HepG2 (cell line): ENCODE measurements at regions not wholly inside any gene's neighbourhood (a gene's known extent, or its start where the extent isn't known, plus 50 kb on each side); places are given as distances from the start of the nearest gene placed in this dataset.

ENCODE experiments used
- ATAC-seq: fragments of 200-7000 bp; cut with Tn5 transposase; 3 replicates; pipeline ENCODE4 v1.9.1; 2020; ENCODE audit warnings: mild to moderate bottlenecking, moderate library complexity
- BruUV-seq: library from RNA; stranded (reverse); fragments of 400-500 nt; replicated peaks from 2 replicates; lab custom pipeline; 2021; lab: Mats Ljungman, UMichigan
- CTCF ChIA-PET: fragments of 300-600 bp; formaldehyde crosslinking; extraction: SDS; loops from one replicate; lab custom pipeline; 2021; ENCODE audit warnings: low total read pairs, inconsistent platforms, low intra/inter-chr PET ratio; lab: Yijun Ruan, JAX
- POLR2A ChIA-PET: fragments of 350-600 bp; sonication (Branson Sonifier 250); formaldehyde crosslinking; loops from one replicate; lab custom pipeline; 2020; ENCODE audit warnings: antibody characterized with exemption, inconsistent platforms; lab: Yijun Ruan, JAX
- DNase-seq: peaks from one replicate; pipeline ENCODE4 v3.0.0-alpha.2; 2015; ENCODE audit warnings: low spot score
- FAIRE-seq: peaks from 3 replicates; lab custom pipeline; 2011; peaks lifted over from hg19 to GRCh38; lab: Jason Lieb, UNC
- H2AFZ ChIP-seq: one replicate; pipeline ENCODE4 v1.6.1; 2011; ENCODE audit warnings: low read length, inconsistent platforms
- H3K27ac ChIP-seq: fragments of 300-600 bp; 3 replicates; pipeline ENCODE4 v1.8.0; 2011; ENCODE audit warnings: mixed run types, mild to moderate bottlenecking, mixed read lengths, low read length, inconsistent platforms; ENCODE audit not compliant: insufficient read depth; ENCODE audit errors: extremely low read length
- H3K27me3 ChIP-seq, 2 experiments: fragments of 200-600 bp in 1 of 2; 2 replicates in 1 of 2; 3 replicates in 1 of 2; pipeline versions ENCODE4 v1.6.0 to v1.8.0; 2011; ENCODE audit warnings: low read length in 2 of 2, mild to moderate bottlenecking in 2 of 2, moderate library complexity in 2 of 2, inconsistent platforms in 1 of 2; ENCODE audit not compliant: insufficient read depth in 2 of 2, control insufficient read depth in 1 of 2
- H3K36me3 ChIP-seq, 2 experiments: fragments of 200-600 bp in 1 of 2; replicated peaks in 1 of 2; 2 replicates in 1 of 2; 3 replicates in 1 of 2; pipeline versions ENCODE4 v1.5.1 to v1.8.0; 2011; ENCODE audit warnings: low read length in 2 of 2, inconsistent platforms in 1 of 2; ENCODE audit not compliant: insufficient read depth in 2 of 2, control insufficient read depth in 1 of 2
- H3K4me1 ChIP-seq: 2 replicates; pipeline ENCODE4 v1.5.1; 2012; ENCODE audit warnings: low read length, inconsistent platforms; ENCODE audit not compliant: insufficient read depth
- H3K4me2 ChIP-seq: 2 replicates; pipeline ENCODE4 v1.6.0; 2011; ENCODE audit warnings: low read depth, low read length, inconsistent platforms
- H3K4me3 ChIP-seq, 3 experiments: fragments of 200-600 bp in 1 of 3; sonication (generic), shearing (Covaris generic) in 1 of 3; replicated peaks in 1 of 3; 2 replicates each; pipeline ENCODE4 v1.5.1; 2011 to 2016; ENCODE audit warnings: low read length in 3 of 3, inconsistent platforms in 2 of 3, low read depth in 2 of 3, mild to moderate bottlenecking in 2 of 3, control low read depth in 1 of 3, mixed read lengths in 1 of 3; ENCODE audit not compliant: insufficient read depth in 1 of 3
- H3K79me2 ChIP-seq: one replicate; pipeline ENCODE4 v1.6.1; 2011; ENCODE audit warnings: low read length, inconsistent platforms; ENCODE audit not compliant: insufficient read depth
- H3K9ac ChIP-seq: 2 replicates; pipeline ENCODE4 v1.6.0; 2011; ENCODE audit warnings: mild to moderate bottlenecking, low read depth, low read length, inconsistent platforms; ENCODE audit not compliant: insufficient read depth
- H3K9me3 ChIP-seq: 2 replicates; pipeline ENCODE4 v1.5.1; 2012; ENCODE audit warnings: mild to moderate bottlenecking, low read length
- H4K20me1 ChIP-seq: 2 replicates; pipeline ENCODE4 v1.6.0; 2011; ENCODE audit warnings: inconsistent platforms, mild to moderate bottlenecking, low read length, moderate library complexity; ENCODE audit not compliant: insufficient read depth
- ETV5 ChIP-seq: IDR thresholded peaks from 2 replicates; pipeline ENCODE4 v1.6.1; 2018; ENCODE audit warnings: missing biosample characterization, missing genetic modification reagents, inconsistent platforms, borderline replicate concordance
- SPEN ChIP-seq: sonication (generic); formaldehyde crosslinking; IDR thresholded peaks from 2 replicates; pipeline ENCODE4 v1.5.1; 2020; ENCODE audit warnings: low read depth, mild to moderate bottlenecking, missing genetic modification reagents
- ZNF484 ChIP-seq: sonication (generic); formaldehyde crosslinking; IDR thresholded peaks from 2 replicates; pipeline ENCODE4 v1.5.1; 2020; ENCODE audit warnings: mild to moderate bottlenecking, low read depth, missing genetic modification reagents, borderline replicate concordance
- WGBS: methylation state at CpG from one replicate; pipeline ENCODE4 v1.1.6; 2017; ENCODE audit warnings: low lambda C conversion rate; 5-methylcytosine and 5-hydroxymethylcytosine counted together
- in situ Hi-C: cut with HindIII; loops from 2 replicates; pipeline ENCODE4 v1.10.0; 2017; ENCODE audit warnings: low pct_unique_long_range_greater_than_20kb; ENCODE audit not compliant: extremely low pct_ligation_motif_present
- intact Hi-C: fragments of 100-400 bp; cut with micrococcal nuclease; formaldehyde crosslinking; loops from one replicate; pipeline ENCODE4 v1.10.0; 2022; ENCODE audit not compliant: unreplicated experiment
- TF ChIP-seq, protein P1 (sequence below): sonication (generic); formaldehyde crosslinking; conservative IDR thresholded peaks from 2 replicates; pipeline ENCODE4 v1.4.0; 2020; ENCODE audit warnings: mild to moderate bottlenecking, missing genetic modification reagents, moderate library complexity
- TF ChIP-seq, protein P2 (sequence below): sonication (generic); formaldehyde crosslinking; IDR thresholded peaks from 2 replicates; pipeline ENCODE4 v1.4.0; 2020; ENCODE audit warnings: missing genetic modification reagents
- TF ChIP-seq, protein P3 (sequence below): sonication (generic); formaldehyde crosslinking; IDR thresholded peaks from one replicate; pipeline ENCODE4 v1.5.1; 2020; ENCODE audit warnings: mild to moderate bottlenecking, missing genetic modification reagents; ENCODE audit errors: not compliant biosample characterization

DNA sequence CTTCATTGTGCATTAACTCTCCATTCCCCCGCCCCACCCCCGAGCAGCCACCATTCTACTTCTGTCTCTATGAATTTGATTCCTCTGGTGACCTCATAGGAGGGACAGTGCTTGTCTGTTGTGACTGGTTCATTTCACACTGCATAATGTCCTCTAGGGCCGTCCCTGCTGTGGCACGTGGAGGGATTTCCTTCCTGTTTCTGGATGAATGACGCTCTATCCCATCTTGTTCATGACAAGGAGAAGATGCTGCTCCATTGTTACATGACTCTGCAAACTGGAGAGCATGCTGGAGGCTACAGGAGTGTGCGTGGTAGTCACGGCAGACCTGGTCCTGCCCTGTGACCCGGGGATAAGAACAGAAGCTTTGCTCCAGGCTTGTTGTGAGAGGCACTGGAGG, 61.3 kb downstream of the RTL6 start:
- H3K4me2 ChIP-seq, result no peak overlapping the region
- no peak for ATAC-seq
- H3K79me2 ChIP-seq, result no peaks in the 10 kb centered on the region
- intact Hi-C loops (no loop called here), in situ Hi-C loops (no loop called here)
- no peak overlapping the region for H2AFZ ChIP-seq
- H3K4me1 ChIP-seq, result no peaks in the 10 kb centered on the region
- no peak for DNase-seq
- CTCF ChIA-PET, result no interaction called here
- H3K27ac ChIP-seq, result no peak overlapping the region
- H3K4me3 ChIP-seq, result no peak overlapping the region
- BruUV-seq, result no TSS peak
- H3K9me3 ChIP-seq, result no peaks in the 10 kb centered on the region
- H3K9ac ChIP-seq, result no peak overlapping the region
- 35% methylated on average over 6 of the region's 8 CpGs for WGBS
- POLR2A ChIA-PET, result no interaction called here
- H3K27me3 ChIP-seq, result peaks cover 4 to 41% of the 10 kb centered on the region in 2 experiments; a peak in 4 of 5 replicates
- FAIRE-seq, result no peak
- no peaks in the 10 kb centered on the region for H4K20me1 ChIP-seq
- no peaks in the 10 kb centered on the region for H3K36me3 ChIP-seq
- TF ChIP-seq ZNF484 (CRISPR knock-in tag) (no peak), SPEN (CRISPR knock-in tag) (no peak), ETV5 (CRISPR knock-in tag) (no peak)
- TF ChIP-seq, protein P1, sequence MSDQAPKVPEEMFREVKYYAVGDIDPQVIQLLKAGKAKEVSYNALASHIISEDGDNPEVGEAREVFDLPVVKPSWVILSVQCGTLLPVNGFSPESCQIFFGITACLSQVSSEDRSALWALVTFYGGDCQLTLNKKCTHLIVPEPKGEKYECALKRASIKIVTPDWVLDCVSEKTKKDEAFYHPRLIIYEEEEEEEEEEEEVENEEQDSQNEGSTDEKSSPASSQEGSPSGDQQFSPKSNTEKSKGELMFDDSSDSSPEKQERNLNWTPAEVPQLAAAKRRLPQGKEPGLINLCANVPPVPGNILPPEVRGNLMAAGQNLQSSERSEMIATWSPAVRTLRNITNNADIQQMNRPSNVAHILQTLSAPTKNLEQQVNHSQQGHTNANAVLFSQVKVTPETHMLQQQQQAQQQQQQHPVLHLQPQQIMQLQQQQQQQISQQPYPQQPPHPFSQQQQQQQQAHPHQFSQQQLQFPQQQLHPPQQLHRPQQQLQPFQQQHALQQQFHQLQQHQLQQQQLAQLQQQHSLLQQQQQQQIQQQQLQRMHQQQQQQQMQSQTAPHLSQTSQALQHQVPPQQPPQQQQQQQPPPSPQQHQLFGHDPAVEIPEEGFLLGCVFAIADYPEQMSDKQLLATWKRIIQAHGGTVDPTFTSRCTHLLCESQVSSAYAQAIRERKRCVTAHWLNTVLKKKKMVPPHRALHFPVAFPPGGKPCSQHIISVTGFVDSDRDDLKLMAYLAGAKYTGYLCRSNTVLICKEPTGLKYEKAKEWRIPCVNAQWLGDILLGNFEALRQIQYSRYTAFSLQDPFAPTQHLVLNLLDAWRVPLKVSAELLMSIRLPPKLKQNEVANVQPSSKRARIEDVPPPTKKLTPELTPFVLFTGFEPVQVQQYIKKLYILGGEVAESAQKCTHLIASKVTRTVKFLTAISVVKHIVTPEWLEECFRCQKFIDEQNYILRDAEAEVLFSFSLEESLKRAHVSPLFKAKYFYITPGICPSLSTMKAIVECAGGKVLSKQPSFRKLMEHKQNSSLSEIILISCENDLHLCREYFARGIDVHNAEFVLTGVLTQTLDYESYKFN (CRISPR knock-in tag), result no peak
- TF ChIP-seq, protein P2, sequence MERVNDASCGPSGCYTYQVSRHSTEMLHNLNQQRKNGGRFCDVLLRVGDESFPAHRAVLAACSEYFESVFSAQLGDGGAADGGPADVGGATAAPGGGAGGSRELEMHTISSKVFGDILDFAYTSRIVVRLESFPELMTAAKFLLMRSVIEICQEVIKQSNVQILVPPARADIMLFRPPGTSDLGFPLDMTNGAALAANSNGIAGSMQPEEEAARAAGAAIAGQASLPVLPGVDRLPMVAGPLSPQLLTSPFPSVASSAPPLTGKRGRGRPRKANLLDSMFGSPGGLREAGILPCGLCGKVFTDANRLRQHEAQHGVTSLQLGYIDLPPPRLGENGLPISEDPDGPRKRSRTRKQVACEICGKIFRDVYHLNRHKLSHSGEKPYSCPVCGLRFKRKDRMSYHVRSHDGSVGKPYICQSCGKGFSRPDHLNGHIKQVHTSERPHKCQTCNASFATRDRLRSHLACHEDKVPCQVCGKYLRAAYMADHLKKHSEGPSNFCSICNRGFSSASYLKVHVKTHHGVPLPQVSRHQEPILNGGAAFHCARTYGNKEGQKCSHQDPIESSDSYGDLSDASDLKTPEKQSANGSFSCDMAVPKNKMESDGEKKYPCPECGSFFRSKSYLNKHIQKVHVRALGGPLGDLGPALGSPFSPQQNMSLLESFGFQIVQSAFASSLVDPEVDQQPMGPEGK (CRISPR knock-in tag), result no peak
- TF ChIP-seq, protein P3, sequence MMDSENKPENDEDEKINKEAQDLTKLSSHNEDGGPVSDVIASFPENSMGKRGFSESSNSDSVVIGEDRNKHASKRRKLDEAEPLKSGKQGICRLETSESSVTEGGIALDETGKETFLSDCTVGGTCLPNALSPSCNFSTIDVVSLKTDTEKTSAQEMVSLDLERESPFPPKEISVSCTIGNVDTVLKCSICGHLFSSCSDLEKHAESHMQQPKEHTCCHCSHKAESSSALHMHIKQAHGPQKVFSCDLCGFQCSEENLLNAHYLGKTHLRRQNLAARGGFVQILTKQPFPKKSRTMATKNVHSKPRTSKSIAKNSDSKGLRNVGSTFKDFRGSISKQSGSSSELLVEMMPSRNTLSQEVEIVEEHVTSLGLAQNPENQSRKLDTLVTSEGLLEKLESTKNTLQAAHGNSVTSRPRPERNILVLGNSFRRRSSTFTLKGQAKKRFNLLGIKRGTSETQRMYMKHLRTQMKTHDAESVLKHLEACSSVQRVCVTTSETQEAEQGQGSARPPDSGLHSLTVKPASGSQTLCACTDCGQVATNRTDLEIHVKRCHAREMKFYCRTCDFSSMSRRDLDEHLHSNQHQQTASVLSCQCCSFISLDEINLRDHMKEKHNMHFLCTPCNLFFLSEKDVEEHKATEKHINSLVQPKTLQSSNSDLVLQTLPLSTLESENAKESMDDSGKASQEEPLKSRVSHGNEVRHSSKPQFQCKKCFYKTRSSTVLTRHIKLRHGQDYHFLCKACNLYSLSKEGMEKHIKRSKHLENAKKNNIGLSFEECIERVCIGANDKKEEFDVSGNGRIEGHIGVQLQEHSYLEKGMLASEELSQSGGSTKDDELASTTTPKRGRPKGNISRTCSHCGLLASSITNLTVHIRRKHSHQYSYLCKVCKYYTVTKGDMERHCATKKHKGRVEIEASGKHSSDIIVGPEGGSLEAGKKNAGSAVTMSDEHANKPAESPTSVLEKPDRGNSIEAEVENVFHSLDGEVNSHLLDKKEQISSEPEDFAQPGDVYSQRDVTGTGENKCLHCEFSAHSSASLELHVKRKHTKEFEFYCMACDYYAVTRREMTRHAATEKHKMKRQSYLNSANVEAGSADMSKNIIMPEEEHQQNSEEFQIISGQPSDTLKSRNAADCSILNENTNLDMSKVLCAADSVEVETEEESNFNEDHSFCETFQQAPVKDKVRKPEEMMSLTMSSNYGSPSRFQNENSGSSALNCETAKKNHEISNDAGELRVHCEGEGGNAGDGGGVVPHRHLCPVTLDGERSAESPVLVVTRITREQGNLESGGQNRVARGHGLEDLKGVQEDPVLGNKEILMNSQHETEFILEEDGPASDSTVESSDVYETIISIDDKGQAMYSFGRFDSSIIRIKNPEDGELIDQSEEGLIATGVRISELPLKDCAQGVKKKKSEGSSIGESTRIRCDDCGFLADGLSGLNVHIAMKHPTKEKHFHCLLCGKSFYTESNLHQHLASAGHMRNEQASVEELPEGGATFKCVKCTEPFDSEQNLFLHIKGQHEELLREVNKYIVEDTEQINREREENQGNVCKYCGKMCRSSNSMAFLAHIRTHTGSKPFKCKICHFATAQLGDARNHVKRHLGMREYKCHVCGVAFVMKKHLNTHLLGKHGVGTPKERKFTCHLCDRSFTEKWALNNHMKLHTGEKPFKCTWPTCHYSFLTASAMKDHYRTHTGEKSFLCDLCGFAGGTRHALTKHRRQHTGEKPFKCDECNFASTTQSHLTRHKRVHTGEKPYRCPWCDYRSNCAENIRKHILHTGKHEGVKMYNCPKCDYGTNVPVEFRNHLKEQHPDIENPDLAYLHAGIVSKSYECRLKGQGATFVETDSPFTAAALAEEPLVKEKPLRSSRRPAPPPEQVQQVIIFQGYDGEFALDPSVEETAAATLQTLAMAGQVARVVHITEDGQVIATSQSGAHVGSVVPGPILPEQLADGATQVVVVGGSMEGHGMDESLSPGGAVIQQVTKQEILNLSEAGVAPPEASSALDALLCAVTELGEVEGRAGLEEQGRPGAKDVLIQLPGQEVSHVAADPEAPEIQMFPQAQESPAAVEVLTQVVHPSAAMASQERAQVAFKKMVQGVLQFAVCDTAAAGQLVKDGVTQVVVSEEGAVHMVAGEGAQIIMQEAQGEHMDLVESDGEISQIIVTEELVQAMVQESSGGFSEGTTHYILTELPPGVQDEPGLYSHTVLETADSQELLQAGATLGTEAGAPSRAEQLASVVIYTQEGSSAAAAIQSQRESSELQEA (CRISPR knock-in tag), result no peak
